C1 segment of cervical spinal cord (tissue), 14 donors: ENCODE measurements at regions not wholly inside any gene's neighbourhood (a gene's known extent, or its start where the extent isn't known, plus 50 kb on each side); places are given as distances from the start of the nearest gene placed in this dataset.
"Not testable (repeated sequence)": the region's sequence is repeated elsewhere in the genome, so short reads cannot be mapped to it uniquely, and the experiment has no call there.

ENCODE experiments used
- DNase-seq, 14 donors: peaks; one replicate each; lab custom pipeline; 2025; lab: John Stamatoyannopoulos, UW

- no peak for DNase-seq
These were observed 648.9 kb upstream of the GBE1 start for GRCh38 chr3:82410366-82410765.

GRCh38 chr3:82409842-82410241 is 648.4 kb upstream of the GBE1 start:
- no peak for DNase-seq

GRCh38 chr3:82392203-82392775 is 630.8 kb upstream of the GBE1 start:
- no peak for DNase-seq

GRCh38 chr3:82390868-82391267 is 629.4 kb upstream of the GBE1 start:
- no peak for DNase-seq

GRCh38 chr3:82386647-82387046 is 625.2 kb upstream of the GBE1 start:
- DNase-seq = no peak

GRCh38 chr3:82384181-82384580 is 622.7 kb upstream of the GBE1 start:
- DNase-seq = no peak

- DNase-seq = no peak
These were observed 621.4 kb upstream of the GBE1 start for GRCh38 chr3:82382831-82383230.

GRCh38 chr3:82378392-82378791 is 616.9 kb upstream of the GBE1 start:
- DNase-seq = no peak

- no peak for DNase-seq
These were observed 615.4 kb upstream of the GBE1 start for GRCh38 chr3:82376883-82377282.

- DNase-seq = not testable (repeated sequence)
These were observed 612.4 kb upstream of the GBE1 start for GRCh38 chr3:82373833-82374232.

- DNase-seq = no peak
These were observed 603.4 kb upstream of the GBE1 start for GRCh38 chr3:82364827-82365226.

- no peak for DNase-seq
These were observed 601.7 kb upstream of the GBE1 start for GRCh38 chr3:82363131-82363530.

GRCh38 chr3:82355228-82355627 is 593.8 kb upstream of the GBE1 start:
- DNase-seq = no peak

GRCh38 chr3:82354228-82354627 is 592.8 kb upstream of the GBE1 start:
- peak in 3 of 14 donors; percentile 1 to 94 (median 27) for DNase-seq

- no peak for DNase-seq
These were observed 592.1 kb upstream of the GBE1 start for GRCh38 chr3:82353306-82354171.

- no peak for DNase-seq
These were observed 586.1 kb upstream of the GBE1 start for GRCh38 chr3:82347585-82347984.

- no peak for DNase-seq
These were observed 581.1 kb upstream of the GBE1 start for GRCh38 chr3:82342521-82342920.

GRCh38 chr3:82329300-82329699 is 567.9 kb upstream of the GBE1 start:
- DNase-seq = no peak

- DNase-seq = no peak
These were observed 550.5 kb upstream of the GBE1 start for GRCh38 chr3:82311901-82312300.

GRCh38 chr3:82308755-82309154 is 547.3 kb upstream of the GBE1 start:
- DNase-seq = no peak

GRCh38 chr3:82306189-82306588 is 544.7 kb upstream of the GBE1 start:
- no peak for DNase-seq

- no peak for DNase-seq
These were observed 533.2 kb upstream of the GBE1 start for GRCh38 chr3:82294609-82295008.

- DNase-seq = no peak
These were observed 532.4 kb upstream of the GBE1 start for GRCh38 chr3:82293867-82294266.
